ENCODE measurements at regions not wholly inside any gene's neighbourhood (a gene's known extent, or its start where the extent isn't known, plus 50 kb on each side); places are given as distances from the start of the nearest gene placed in this dataset.
"Not testable (repeated sequence)": the region's sequence is repeated elsewhere in the genome, so short reads cannot be mapped to it uniquely, and the experiment has no call there.

- DNase-seq (ENCODE audit: low spot score), result no peak
Observed at GRCh38 chr2:123715467-123715982, 309.6 kb upstream of the CNTNAP5 start.

- DNase-seq (ENCODE audit: low spot score), result no peak
Observed at GRCh38 chr2:123717636-123718334, 307.3 kb upstream of the CNTNAP5 start.

GRCh38 chr2:123720760-123721159 lies 304.3 kb upstream of the CNTNAP5 start:
- DNase-seq (ENCODE audit: low spot score), result no peak

- DNase-seq (ENCODE audit: low spot score), result no peak
Observed at GRCh38 chr2:123723706-123724105, 301.4 kb upstream of the CNTNAP5 start.

- DNase-seq (ENCODE audit: low spot score), result no peak
Observed at GRCh38 chr2:123732563-123732962, 292.5 kb upstream of the CNTNAP5 start.

GRCh38 chr2:123737371-123737770 lies 287.7 kb upstream of the CNTNAP5 start:
- DNase-seq (ENCODE audit: low spot score), result no peak

- no peak for DNase-seq (ENCODE audit: low spot score)
Observed at GRCh38 chr2:123738643-123739042, 286.4 kb upstream of the CNTNAP5 start.

GRCh38 chr2:123746006-123746405 lies 279.1 kb upstream of the CNTNAP5 start:
- no peak for DNase-seq (ENCODE audit: low spot score)

- DNase-seq (ENCODE audit: low spot score), result no peak
Observed at GRCh38 chr2:123747326-123747725, 277.8 kb upstream of the CNTNAP5 start.

GRCh38 chr2:123762221-123762620 lies 262.9 kb upstream of the CNTNAP5 start:
- no peak for DNase-seq (ENCODE audit: low spot score)

GRCh38 chr2:123768233-123768632 lies 256.9 kb upstream of the CNTNAP5 start:
- no peak for DNase-seq (ENCODE audit: low spot score)

GRCh38 chr2:123769001-123769400 lies 256.1 kb upstream of the CNTNAP5 start:
- no peak for DNase-seq (ENCODE audit: low spot score)

GRCh38 chr2:123770996-123771720 lies 253.9 kb upstream of the CNTNAP5 start:
- DNase-seq (ENCODE audit: low spot score), result no peak

- DNase-seq (ENCODE audit: low spot score), result no peak
Observed at GRCh38 chr2:123771928-123772632, 253.0 kb upstream of the CNTNAP5 start.

GRCh38 chr2:123777116-123777515 lies 248.0 kb upstream of the CNTNAP5 start:
- DNase-seq (ENCODE audit: low spot score), result no peak

- no peak for DNase-seq (ENCODE audit: low spot score)
Observed at GRCh38 chr2:123783164-123783563, 241.9 kb upstream of the CNTNAP5 start.

GRCh38 chr2:123785332-123785731 lies 239.8 kb upstream of the CNTNAP5 start:
- DNase-seq (ENCODE audit: low spot score), result no peak

GRCh38 chr2:123791207-123791606 lies 233.9 kb upstream of the CNTNAP5 start:
- no peak for DNase-seq (ENCODE audit: low spot score)

- DNase-seq (ENCODE audit: low spot score), result no peak
Observed at GRCh38 chr2:123791684-123792083, 233.4 kb upstream of the CNTNAP5 start.

- not testable (repeated sequence) for DNase-seq (ENCODE audit: low spot score)
Observed at GRCh38 chr2:123804126-123804525, 221.0 kb upstream of the CNTNAP5 start.

GRCh38 chr2:123805746-123806145 lies 219.3 kb upstream of the CNTNAP5 start:
- DNase-seq (ENCODE audit: low spot score), result not testable (repeated sequence)

GRCh38 chr2:123808243-123808642 lies 216.8 kb upstream of the CNTNAP5 start:
- no peak for DNase-seq (ENCODE audit: low spot score)

GRCh38 chr2:123811846-123812245 lies 213.2 kb upstream of the CNTNAP5 start:
- no peak for DNase-seq (ENCODE audit: low spot score)
